ENCODE measurements at regions not wholly inside any gene's neighbourhood (a gene's known extent, or its start where the extent isn't known, plus 50 kb on each side); places are given as distances from the start of the nearest gene placed in this dataset.

- TF ChIP-seq POLR2A (IDR thresholded peaks at IDR 0.05; ENCODE audit: low read depth, low read length) (no peak), POLR2AphosphoS5 (IDR thresholded peaks at IDR 0.05; ENCODE audit: low read depth, low read length) (no peak)
Measured at GRCh38 chr1:29712284-29712651, 475.9 kb downstream of the PTPRU start.
